IMR-90 (cell line): ENCODE measurements at regions not wholly inside any gene's neighbourhood (a gene's known extent, or its start where the extent isn't known, plus 50 kb on each side); places are given as distances from the start of the nearest gene placed in this dataset.

Experiments
- ATAC-seq: fragments of 200-7000 bp; cut with Tn5 transposase; 2 replicates; pipeline ENCODE4 v1.9.1; 2020; ENCODE audit warnings: low read depth, mild to moderate bottlenecking, moderate library complexity
- BruUV-seq: library from RNA; stranded (reverse); fragments of 400-500 nt; replicated peaks from 2 replicates; lab custom pipeline; 2021; lab: Mats Ljungman, UMichigan
- CTCF ChIA-PET: fragments of 300-600 bp; formaldehyde crosslinking; extraction: SDS; loops from one replicate; lab custom pipeline; 2021; ENCODE audit warnings: antibody characterized with exemption; lab: Yijun Ruan, JAX
- POLR2A ChIA-PET: fragments of 300-600 bp; sonication (Branson Sonifier 250); formaldehyde crosslinking; loops from one replicate; lab custom pipeline; 2022; ENCODE audit warnings: antibody characterized with exemption; ENCODE audit not compliant: unreplicated experiment; lab: Charles Lee
- DNase-seq: peaks from one replicate; pipeline ENCODE4 v3.0.0; 2013
- H2AFZ ChIP-seq: replicated peaks from 2 replicates; pipeline ENCODE3; 2013; ENCODE audit warnings: low read length, mild to moderate bottlenecking; ENCODE audit not compliant: poor library complexity
- H2AK5ac ChIP-seq: 2 replicates; pipeline ENCODE4 v1.6.1; 2013; ENCODE audit warnings: low read depth, low read length, inconsistent platforms
- H2AK9ac ChIP-seq: replicated peaks from 2 replicates; pipeline ENCODE3; 2013; ENCODE audit warnings: mild to moderate bottlenecking, low read depth, low read length, moderate library complexity; ENCODE audit not compliant: poor library complexity
- H2BK120ac ChIP-seq: 2 replicates; pipeline ENCODE4 v1.6.1; 2013; ENCODE audit warnings: low read depth, low read length, inconsistent platforms
- H2BK15ac ChIP-seq: 3 replicates; pipeline ENCODE4 v1.6.1; 2013; ENCODE audit warnings: low read depth, low read length, inconsistent platforms
- H2BK20ac ChIP-seq: 2 replicates; pipeline ENCODE4 v1.6.1; 2013; ENCODE audit warnings: low read depth, mild to moderate bottlenecking, inconsistent platforms, low read length, moderate library complexity
- H2BK5ac ChIP-seq: 2 replicates; pipeline ENCODE4 v1.6.1; 2013; ENCODE audit warnings: mild to moderate bottlenecking, low read depth, low read length, inconsistent platforms; ENCODE audit not compliant: poor library complexity, severe bottlenecking
- H3K14ac ChIP-seq: replicated peaks from 2 replicates; pipeline ENCODE4 v1.6.1; 2013; ENCODE audit warnings: low read depth, low read length, inconsistent platforms
- H3K18ac ChIP-seq: 2 replicates; pipeline ENCODE4 v1.6.1; 2013; ENCODE audit warnings: low read depth, low read length, control low read depth
- H3K23ac ChIP-seq: 2 replicates; pipeline ENCODE4 v1.6.1; 2013; ENCODE audit warnings: low read depth, low read length, inconsistent platforms
- H3K27ac ChIP-seq: 2 replicates; pipeline ENCODE4 v1.5.1; 2013; ENCODE audit warnings: mild to moderate bottlenecking, control low read depth, low read length; ENCODE audit not compliant: insufficient read depth
- H3K27me3 ChIP-seq: 2 replicates; pipeline ENCODE4 v1.6.1; 2013; ENCODE audit warnings: low read length; ENCODE audit not compliant: control insufficient read depth, insufficient read depth
- H3K36me3 ChIP-seq: 2 replicates; pipeline ENCODE4 v1.6.1; 2013; ENCODE audit warnings: low read length, mixed read lengths; ENCODE audit not compliant: control insufficient read depth, insufficient read depth
- H3K4ac ChIP-seq: 2 replicates; pipeline ENCODE4 v1.6.1; 2013; ENCODE audit warnings: low read depth, low read length, inconsistent platforms
- H3K4me1 ChIP-seq: 2 replicates; pipeline ENCODE4 v1.6.1; 2013; ENCODE audit warnings: low read length, mixed read lengths; ENCODE audit not compliant: control insufficient read depth, insufficient read depth
- H3K4me2 ChIP-seq: 2 replicates; pipeline ENCODE4 v1.6.1; 2013; ENCODE audit warnings: low read depth, mild to moderate bottlenecking, control low read depth, low read length, moderate library complexity
- H3K4me3 ChIP-seq: 2 replicates; pipeline ENCODE4 v1.5.1; 2013; ENCODE audit warnings: low read depth, mild to moderate bottlenecking, control low read depth, low read length, moderate library complexity; ENCODE audit not compliant: insufficient read depth
- H3K56ac ChIP-seq: 2 replicates; pipeline ENCODE4 v1.6.1; 2013; ENCODE audit warnings: low read length, inconsistent platforms; ENCODE audit not compliant: insufficient read depth; ENCODE audit errors: extremely low read depth
- H3K79me1 ChIP-seq, 2 experiments: 2 replicates each; pipeline ENCODE4 v1.6.1; 2013; ENCODE audit warnings: low read length in 2 of 2, inconsistent platforms in 1 of 2, low read depth in 1 of 2
- H3K9ac ChIP-seq: 2 replicates; pipeline ENCODE4 v1.6.1; 2013; ENCODE audit warnings: low read depth, low read length, control low read depth
- H3K9me1 ChIP-seq: 2 replicates; pipeline ENCODE4 v1.6.1; 2013; ENCODE audit warnings: low read length, inconsistent platforms; ENCODE audit not compliant: insufficient read depth
- H3K9me3 ChIP-seq: 2 replicates; pipeline ENCODE4 v1.6.1; 2013; ENCODE audit warnings: low read length; ENCODE audit not compliant: control insufficient read depth, insufficient read depth
- H4K20me1 ChIP-seq: 2 replicates; pipeline ENCODE4 v1.6.1; 2013; ENCODE audit warnings: low read length, inconsistent platforms; ENCODE audit not compliant: insufficient read depth
- H4K5ac ChIP-seq: 2 replicates; pipeline ENCODE4 v1.6.1; 2013; ENCODE audit warnings: mild to moderate bottlenecking, low read depth, low read length, control low read depth
- H4K8ac ChIP-seq, 2 experiments: 2 replicates each; pipeline ENCODE4 v1.6.1; 2013; ENCODE audit warnings: low read depth in 2 of 2, low read length in 2 of 2, control low read depth in 1 of 2, inconsistent platforms in 1 of 2
- H4K91ac ChIP-seq: 2 replicates; pipeline ENCODE4 v1.6.1; 2013; ENCODE audit warnings: low read depth, low read length, inconsistent platforms; ENCODE audit not compliant: insufficient read depth
- BHLHE40 ChIP-seq: fragments of 150-350 bp; IDR thresholded peaks from 2 replicates; pipeline ENCODE4 v1.6.1; 2016; ENCODE audit warnings: mild to moderate bottlenecking, low read depth, low read length
- CEBPB ChIP-seq: IDR thresholded peaks from 2 replicates; pipeline ENCODE4 v1.6.1; 2012; ENCODE audit warnings: low read depth, low read length, improper control_type of control experiment
- CHD1 ChIP-seq: IDR thresholded peaks from 2 replicates; pipeline ENCODE4 v1.6.1; 2012; ENCODE audit warnings: low read depth, low read length, improper control_type of control experiment
- CTCF ChIP-seq: conservative IDR thresholded peaks from 2 replicates; pipeline ENCODE4 v1.5.1; 2012; ENCODE audit warnings: mild to moderate bottlenecking, low read depth, low read length, improper control_type of control experiment
- ELK1 ChIP-seq: fragments of 150-350 bp; IDR thresholded peaks from 2 replicates; pipeline ENCODE4 v1.6.1; 2016; ENCODE audit warnings: low read depth, mild to moderate bottlenecking, low read length, moderate library complexity, borderline replicate concordance
- FOS ChIP-seq: fragments of 150-350 bp; IDR thresholded peaks from 2 replicates; pipeline ENCODE4 v1.6.1; 2016; ENCODE audit warnings: low read depth, low read length
- MAFK ChIP-seq: IDR thresholded peaks from 2 replicates; pipeline ENCODE4 v1.6.1; 2012; ENCODE audit warnings: low read depth, low read length, improper control_type of control experiment
- MAZ ChIP-seq: IDR thresholded peaks from 2 replicates; pipeline ENCODE4 v1.6.1; 2012; ENCODE audit warnings: low read depth, mild to moderate bottlenecking, low read length, improper control_type of control experiment, moderate library complexity, borderline replicate concordance
- MXI1 ChIP-seq: IDR thresholded peaks from 2 replicates; pipeline ENCODE4 v1.6.1; 2012; ENCODE audit warnings: low read depth, mild to moderate bottlenecking, low read length, moderate library complexity, borderline replicate concordance
- NFE2L2 ChIP-seq: fragments of 150-350 bp; IDR thresholded peaks from 2 replicates; pipeline ENCODE4 v1.6.1; 2016; ENCODE audit warnings: low read depth, mild to moderate bottlenecking, low read length
- POLR2A ChIP-seq: IDR thresholded peaks from 2 replicates; pipeline ENCODE4 v1.6.1; 2012; ENCODE audit warnings: mild to moderate bottlenecking, low read depth, low read length
- USF2 ChIP-seq: fragments of 150-350 bp; IDR thresholded peaks from 2 replicates; pipeline ENCODE4 v1.6.1; 2017; ENCODE audit warnings: mild to moderate bottlenecking, antibody characterized with exemption, low read length, low read depth
- WGBS, 2 experiments: methylation state at CpG; one replicate each; pipeline versions ENCODE4 v1.1.5 to v1.1.7; 2013; ENCODE audit warnings: missing lambda C conversion rate in 2 of 2; ENCODE audit not compliant: insufficient read length in 1 of 2; ENCODE audit errors: extremely low coverage in 2 of 2; 5-methylcytosine and 5-hydroxymethylcytosine counted together
- dilution Hi-C: fragments of 300-500 bp; cut with HindIII; formaldehyde crosslinking; loops from one replicate; pipeline ENCODE4 v1.14.3; 2018; ENCODE audit warnings: low sequenced_read_pairs; ENCODE audit not compliant: unreplicated experiment
- in situ Hi-C: fragments of 300-500 bp; cut with MboI; formaldehyde crosslinking; loops from 3 replicates; pipeline ENCODE4 v1.14.3; 2019; ENCODE audit warnings: low sequenced_read_pairs, inconsistent platforms, mixed read lengths
- intact Hi-C: fragments of 100-400 bp; cut with micrococcal nuclease; formaldehyde crosslinking; loops from 2 replicates; pipeline ENCODE4 v1.10.0; 2022

- Histone ChIP-seq H3K9me3 (peaks cover 58% of the 10 kb centered on the region), H3K4me2 (no peak overlapping the region), H4K91ac (no peak overlapping the region), H3K18ac (no peak overlapping the region), H4K8ac (no peak overlapping the region), H3K4me3 (no peak overlapping the region), H2BK15ac (no peak overlapping the region), H3K23ac (no peak overlapping the region), H2BK120ac (no peak overlapping the region), H4K5ac (no peak overlapping the region), H4K20me1 (no peaks in the 10 kb centered on the region), H3K9me1 (no peaks in the 10 kb centered on the region), H2BK20ac (no peak overlapping the region), H3K56ac (no peak overlapping the region), H3K14ac (no peak overlapping the region), H2AFZ (no peak overlapping the region), H2BK5ac (no peak overlapping the region), H3K79me1 (no peaks in the 10 kb centered on the region), H3K27ac (no peak overlapping the region), H3K4ac (no peak overlapping the region), H3K4me1 (no peaks in the 10 kb centered on the region), H3K9ac (no peak overlapping the region), H3K27me3 (no peaks in the 10 kb centered on the region), H2AK9ac (no peak overlapping the region), H2AK5ac (no peak overlapping the region), H3K36me3 (no peaks in the 10 kb centered on the region)
- ChIA-PET POLR2A (no interaction called here), CTCF (no interaction called here)
- TF ChIP-seq USF2 (no peak), POLR2A (no peak), ELK1 (no peak), FOS (no peak), MXI1 (no peak), NFE2L2 (no peak), CHD1 (no peak), CTCF (no peak), MAFK (no peak), BHLHE40 (no peak), CEBPB (no peak), MAZ (no peak)
- ATAC-seq (no peak), DNase-seq (no peak)
- 70% methylated on average over 8 of the region's 15 CpGs; no CpG with 5 or more reads in 1 of the 2 experiments for WGBS, 2 experiments
- dilution Hi-C loops = no loop called here
- in situ Hi-C loops = no loop called here
- intact Hi-C loops = no loop called here
- no TSS peak for BruUV-seq
These were observed 142.8 kb upstream of the SOX1 start for GRCh38 chr13:111923991-111924677.
